GM10248 (cell line): ENCODE measurements at regions not wholly inside any gene's neighbourhood (a gene's known extent, or its start where the extent isn't known, plus 50 kb on each side); places are given as distances from the start of the nearest gene placed in this dataset.

Experiments
- CTCF ChIA-PET: fragments of 300-600 bp; sonication (Branson Sonifier 250); formaldehyde crosslinking; extraction: SDS; loops from one replicate; lab custom pipeline; 2021; ENCODE audit warnings: antibody characterized with exemption; lab: Yijun Ruan, JAX
- POLR2A ChIA-PET: fragments of 350-650 bp; sonication (Branson Sonifier 250); formaldehyde crosslinking; extraction: SDS; loops from one replicate; lab custom pipeline; 2020; ENCODE audit warnings: antibody characterized with exemption; lab: Yijun Ruan, JAX
- DNase-seq: peaks from one replicate; pipeline ENCODE4 v3.0.0; 2012; ENCODE audit errors: extremely low spot score
- CTCF ChIP-seq: IDR thresholded peaks from 2 replicates; pipeline ENCODE4 v1.5.1; 2012; ENCODE audit warnings: mild to moderate bottlenecking, low read depth; ENCODE audit errors: extremely low read depth, missing control alignments, control extremely low read depth

DNA sequence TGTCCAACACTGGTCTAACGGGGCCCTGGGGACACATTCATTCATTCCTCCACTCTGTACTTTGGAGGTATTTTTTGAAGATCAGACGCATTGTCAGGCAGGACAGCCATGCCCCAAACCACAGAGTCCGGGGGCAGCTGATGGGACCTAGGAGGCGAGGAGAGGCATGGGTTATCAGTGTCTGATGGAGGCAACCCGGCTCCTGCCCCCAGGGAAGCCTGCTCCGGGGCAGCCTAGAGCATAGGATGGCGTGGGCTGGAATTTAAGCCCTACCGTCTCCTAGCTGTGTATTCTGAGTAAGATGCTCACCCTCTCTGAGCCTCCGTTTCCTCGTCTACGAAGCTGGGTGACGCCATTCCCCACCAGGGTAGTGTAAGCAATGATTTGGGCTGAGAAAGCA lies 55.4 kb upstream of the ELN start:
- ChIA-PET POLR2A (no interaction called here), CTCF (no interaction called here)
- DNase-seq = no peak
- TF ChIP-seq CTCF = no peak

DNA sequence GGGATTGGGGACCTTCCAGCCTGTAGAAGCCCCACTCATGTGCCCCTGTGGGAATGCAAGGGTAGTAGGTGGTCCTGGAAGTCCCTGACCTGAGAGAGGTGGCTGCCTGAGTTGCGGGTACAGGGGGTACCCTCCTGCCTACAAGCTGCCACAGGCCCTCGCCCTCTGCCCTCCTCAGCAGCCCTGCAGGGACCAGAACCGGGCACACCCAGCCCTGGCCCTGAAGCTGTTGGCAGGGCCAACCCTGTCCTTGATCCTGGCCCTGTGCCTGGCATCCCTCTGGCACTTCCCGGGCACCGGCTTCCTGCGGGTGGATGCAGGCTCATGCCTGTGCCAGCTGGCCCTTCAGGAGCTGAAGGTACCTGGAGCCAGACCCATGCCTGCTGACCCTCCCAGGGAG lies 54.9 kb upstream of the ELN start:
- ChIA-PET CTCF (no interaction called here), POLR2A (no interaction called here)
- no peak for DNase-seq
- TF ChIP-seq CTCF = no peak

DNA sequence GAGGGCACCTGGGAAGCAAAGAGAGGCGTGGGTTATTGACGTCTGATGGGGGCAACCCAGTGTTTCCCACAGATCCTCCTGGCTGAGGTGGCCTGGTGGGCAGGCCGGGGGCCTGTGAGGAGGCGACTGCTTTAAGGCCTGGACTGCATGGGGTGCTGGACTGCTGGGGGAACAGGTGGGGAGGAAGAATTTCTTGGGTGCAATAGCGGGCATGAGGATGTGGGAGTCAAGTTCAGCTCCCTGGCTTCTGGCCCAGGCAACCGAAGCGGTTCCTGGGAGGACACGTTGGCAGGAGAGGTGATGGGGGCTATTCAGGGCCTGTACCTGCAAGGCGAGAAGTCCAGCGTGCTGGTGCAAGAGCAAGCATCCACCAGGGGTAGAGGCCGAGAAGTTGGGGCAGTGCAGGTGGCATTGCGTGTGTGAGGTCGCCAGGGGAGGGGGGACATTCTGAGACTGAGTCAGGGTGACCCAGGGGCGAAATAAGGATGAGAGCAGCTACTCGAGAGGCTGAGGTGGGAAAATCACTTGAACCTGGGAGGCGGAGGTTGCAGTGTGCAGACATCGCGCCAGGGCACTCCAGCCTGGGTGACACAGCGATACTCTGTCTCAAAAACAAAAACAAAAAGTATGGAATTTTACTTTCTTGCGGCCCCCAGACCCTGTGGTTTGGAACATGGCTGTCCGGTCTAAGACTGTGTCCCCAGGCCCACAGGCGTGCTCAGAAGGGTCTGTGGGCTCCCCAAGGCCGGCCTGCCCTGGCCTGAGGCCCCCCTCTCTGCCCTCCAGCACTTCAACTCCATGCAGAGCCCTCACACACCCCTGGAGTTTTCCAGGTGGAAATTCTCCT lies 53.6 kb upstream of the ELN start:
- ChIA-PET CTCF (no interaction called here), POLR2A (no interaction called here)
- no peak for TF ChIP-seq CTCF
- no peak for DNase-seq

GRCh38 chr7:73974948-73975926 lies 52.7 kb upstream of the ELN start:
- no peak for TF ChIP-seq CTCF
- ChIA-PET CTCF (interaction anchor here (1.1 to 1.7 kb wide), 2 partner anchors 52 to 426 kb away, joined by 3 read pairs; no protein-coding TSS in a partner anchor), POLR2A (no interaction called here)
- no peak for DNase-seq

GRCh38 chr7:73976761-73977618 lies 51.0 kb upstream of the ELN start:
- no peak for TF ChIP-seq CTCF
- POLR2A ChIA-PET = no interaction called here
- CTCF ChIA-PET = interaction anchor here (1.7 kb wide), 1 partner anchor 424 kb away, joined by 3 read pairs; no protein-coding TSS in a partner anchor
- no peak for DNase-seq
